ENCODE measurements at regions not wholly inside any gene's neighbourhood (a gene's known extent, or its start where the extent isn't known, plus 50 kb on each side); places are given as distances from the start of the nearest gene placed in this dataset.

DNA sequence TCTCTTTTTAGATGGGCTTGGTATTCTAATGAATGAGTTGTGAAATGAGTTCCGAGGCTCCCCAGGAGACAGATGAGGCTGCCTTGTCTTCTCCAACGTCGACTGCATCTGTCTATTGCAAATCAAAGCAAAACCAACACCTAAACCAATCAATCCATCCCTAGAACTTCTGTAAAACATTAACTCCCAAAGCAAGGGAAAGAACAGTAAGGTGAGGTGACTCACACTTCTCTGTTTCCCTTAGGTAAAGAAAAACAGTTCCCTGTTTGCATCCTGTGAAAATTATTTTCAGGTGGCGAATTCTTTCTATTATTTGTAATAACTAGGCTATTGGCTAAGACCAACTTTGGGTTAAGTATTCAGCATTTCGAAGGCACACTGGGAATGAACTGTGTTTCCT lies 249.4 kb downstream of the EPHA4 start:
- no peak for TF ChIP-seq EP300 (conservative IDR thresholded peaks at IDR 0.05; ENCODE audit: poor library complexity, severe bottlenecking)
- no peak for TF ChIP-seq RAD21 (conservative IDR thresholded peaks at IDR 0.05)
- TF ChIP-seq, protein P1, sequence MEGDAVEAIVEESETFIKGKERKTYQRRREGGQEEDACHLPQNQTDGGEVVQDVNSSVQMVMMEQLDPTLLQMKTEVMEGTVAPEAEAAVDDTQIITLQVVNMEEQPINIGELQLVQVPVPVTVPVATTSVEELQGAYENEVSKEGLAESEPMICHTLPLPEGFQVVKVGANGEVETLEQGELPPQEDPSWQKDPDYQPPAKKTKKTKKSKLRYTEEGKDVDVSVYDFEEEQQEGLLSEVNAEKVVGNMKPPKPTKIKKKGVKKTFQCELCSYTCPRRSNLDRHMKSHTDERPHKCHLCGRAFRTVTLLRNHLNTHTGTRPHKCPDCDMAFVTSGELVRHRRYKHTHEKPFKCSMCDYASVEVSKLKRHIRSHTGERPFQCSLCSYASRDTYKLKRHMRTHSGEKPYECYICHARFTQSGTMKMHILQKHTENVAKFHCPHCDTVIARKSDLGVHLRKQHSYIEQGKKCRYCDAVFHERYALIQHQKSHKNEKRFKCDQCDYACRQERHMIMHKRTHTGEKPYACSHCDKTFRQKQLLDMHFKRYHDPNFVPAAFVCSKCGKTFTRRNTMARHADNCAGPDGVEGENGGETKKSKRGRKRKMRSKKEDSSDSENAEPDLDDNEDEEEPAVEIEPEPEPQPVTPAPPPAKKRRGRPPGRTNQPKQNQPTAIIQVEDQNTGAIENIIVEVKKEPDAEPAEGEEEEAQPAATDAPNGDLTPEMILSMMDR (IDR thresholded peaks at IDR 0.05; ENCODE audit: poor library complexity, severe bottlenecking) = no peak
- no peak for TF ChIP-seq EZH2 (IDR thresholded peaks at IDR 0.05; ENCODE audit: borderline replicate concordance, insufficient read depth, low read length, poor library complexity, severe bottlenecking)
- TF ChIP-seq POLR2AphosphoS5 (IDR thresholded peaks at IDR 0.05) = no peak
- TF ChIP-seq, protein P2, sequence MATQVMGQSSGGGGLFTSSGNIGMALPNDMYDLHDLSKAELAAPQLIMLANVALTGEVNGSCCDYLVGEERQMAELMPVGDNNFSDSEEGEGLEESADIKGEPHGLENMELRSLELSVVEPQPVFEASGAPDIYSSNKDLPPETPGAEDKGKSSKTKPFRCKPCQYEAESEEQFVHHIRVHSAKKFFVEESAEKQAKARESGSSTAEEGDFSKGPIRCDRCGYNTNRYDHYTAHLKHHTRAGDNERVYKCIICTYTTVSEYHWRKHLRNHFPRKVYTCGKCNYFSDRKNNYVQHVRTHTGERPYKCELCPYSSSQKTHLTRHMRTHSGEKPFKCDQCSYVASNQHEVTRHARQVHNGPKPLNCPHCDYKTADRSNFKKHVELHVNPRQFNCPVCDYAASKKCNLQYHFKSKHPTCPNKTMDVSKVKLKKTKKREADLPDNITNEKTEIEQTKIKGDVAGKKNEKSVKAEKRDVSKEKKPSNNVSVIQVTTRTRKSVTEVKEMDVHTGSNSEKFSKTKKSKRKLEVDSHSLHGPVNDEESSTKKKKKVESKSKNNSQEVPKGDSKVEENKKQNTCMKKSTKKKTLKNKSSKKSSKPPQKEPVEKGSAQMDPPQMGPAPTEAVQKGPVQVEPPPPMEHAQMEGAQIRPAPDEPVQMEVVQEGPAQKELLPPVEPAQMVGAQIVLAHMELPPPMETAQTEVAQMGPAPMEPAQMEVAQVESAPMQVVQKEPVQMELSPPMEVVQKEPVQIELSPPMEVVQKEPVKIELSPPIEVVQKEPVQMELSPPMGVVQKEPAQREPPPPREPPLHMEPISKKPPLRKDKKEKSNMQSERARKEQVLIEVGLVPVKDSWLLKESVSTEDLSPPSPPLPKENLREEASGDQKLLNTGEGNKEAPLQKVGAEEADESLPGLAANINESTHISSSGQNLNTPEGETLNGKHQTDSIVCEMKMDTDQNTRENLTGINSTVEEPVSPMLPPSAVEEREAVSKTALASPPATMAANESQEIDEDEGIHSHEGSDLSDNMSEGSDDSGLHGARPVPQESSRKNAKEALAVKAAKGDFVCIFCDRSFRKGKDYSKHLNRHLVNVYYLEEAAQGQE (IDR thresholded peaks at IDR 0.05; ENCODE audit: borderline replicate concordance) = no peak
- TF ChIP-seq TAF1 (IDR thresholded peaks at IDR 0.05; ENCODE audit: low read depth) = no peak
- TF ChIP-seq SMC3 (conservative IDR thresholded peaks at IDR 0.05; ENCODE audit: poor library complexity) = no peak
